K562 (cell line): ENCODE measurements at regions not wholly inside any gene's neighbourhood (a gene's known extent, or its start where the extent isn't known, plus 50 kb on each side); places are given as distances from the start of the nearest gene placed in this dataset.

Experiments used
- ATAC-seq: fragments of 200-7000 bp; cut with Tn5 transposase; 3 replicates; pipeline ENCODE4 v1.9.1; 2020; ENCODE audit warnings: moderate library complexity
- BruUV-seq: library from RNA; stranded (reverse); fragments of 400-500 nt; replicated peaks from 2 replicates; lab custom pipeline; 2021; lab: Mats Ljungman, UMichigan
- CTCF ChIA-PET: fragments of 300-600 bp; formaldehyde crosslinking; extraction: SDS; loops from one replicate; lab custom pipeline; 2021; ENCODE audit warnings: low intra/inter-chr PET ratio; lab: Yijun Ruan, JAX
- POLR2A ChIA-PET: fragments of 300-600, 350-650 bp; sonication (Branson Sonifier 250); formaldehyde crosslinking; extraction: SDS; loops from one replicate; lab custom pipeline; 2021; ENCODE audit warnings: antibody characterized with exemption, inconsistent platforms; lab: Yijun Ruan, JAX
- DNase-seq, 4 experiments: peaks; one replicate each; pipeline versions ENCODE4 v3.0.0 to v3.0.0-alpha.2; 2011 to 2018; ENCODE audit warnings: low spot score in 3 of 4, mixed read lengths in 3 of 4; ENCODE audit errors: extremely low read depth in 1 of 4
- FAIRE-seq: peaks from 2 replicates; lab custom pipeline; 2011; peaks lifted over from hg19 to GRCh38; lab: Jason Lieb, UNC
- H2AFZ ChIP-seq: 2 replicates; pipeline ENCODE4 v1.6.0; 2011; ENCODE audit warnings: low read depth, low read length, control low read depth, inconsistent platforms
- H3K27ac ChIP-seq: fragments of 200-600 bp; 3 replicates; pipeline ENCODE4 v1.8.0; 2011; ENCODE audit warnings: low read depth, mild to moderate bottlenecking, control low read depth, inconsistent platforms, low read length, moderate library complexity, mixed read lengths; ENCODE audit errors: extremely low read depth
- H3K27me3 ChIP-seq, 2 experiments: fragments of 300-600 bp in 1 of 2; 2 replicates in 1 of 2; 3 replicates in 1 of 2; pipeline versions ENCODE4 v1.6.0 to v1.8.0; 2011; ENCODE audit warnings: inconsistent platforms in 2 of 2, low read length in 2 of 2, mild to moderate bottlenecking in 1 of 2, mixed read lengths in 1 of 2, moderate library complexity in 1 of 2; ENCODE audit not compliant: control insufficient read depth in 2 of 2, insufficient read depth in 2 of 2
- H3K36me3 ChIP-seq: fragments of 300-600 bp; 3 replicates; pipeline ENCODE4 v1.8.0; 2011; ENCODE audit warnings: mild to moderate bottlenecking, low read length, inconsistent platforms; ENCODE audit not compliant: control insufficient read depth, insufficient read depth
- H3K4me1 ChIP-seq, 2 experiments: fragments of 200-600 bp in 1 of 2; replicated peaks in 1 of 2; 2 replicates in 1 of 2; 3 replicates in 1 of 2; pipeline versions ENCODE4 v1.5.1 to v1.8.0; 2011; ENCODE audit warnings: inconsistent platforms in 2 of 2, low read length in 2 of 2, mild to moderate bottlenecking in 1 of 2, mixed read lengths in 1 of 2, moderate library complexity in 1 of 2; ENCODE audit not compliant: control insufficient read depth in 2 of 2, insufficient read depth in 2 of 2
- H3K4me2 ChIP-seq: 2 replicates; pipeline ENCODE4 v1.6.1; 2011; ENCODE audit warnings: low read length, control low read depth, inconsistent platforms, mixed read lengths; ENCODE audit not compliant: insufficient read depth
- H3K4me3 ChIP-seq: fragments of 200-600 bp; sonication (generic), shearing (Covaris generic); 2 replicates; pipeline ENCODE4 v1.5.1; 2016; ENCODE audit warnings: control low read depth, inconsistent platforms
- H3K79me2 ChIP-seq: fragments of 200-600 bp; 3 replicates; pipeline ENCODE4 v1.8.0; 2011; ENCODE audit warnings: low read length, inconsistent platforms; ENCODE audit not compliant: control insufficient read depth, insufficient read depth
- H3K9ac ChIP-seq, 2 experiments: 2 replicates each; pipeline versions ENCODE4 v1.6.0 to v1.6.1; 2011; ENCODE audit warnings: low read depth in 2 of 2, low read length in 2 of 2, control low read depth in 1 of 2, inconsistent platforms in 1 of 2, mild to moderate bottlenecking in 1 of 2, mixed read lengths in 1 of 2; ENCODE audit not compliant: insufficient read depth in 1 of 2
- H3K9me1 ChIP-seq: one replicate; pipeline ENCODE4 v1.6.0; 2011; ENCODE audit warnings: inconsistent platforms, mild to moderate bottlenecking, low read length, moderate library complexity; ENCODE audit not compliant: control insufficient read depth, insufficient read depth
- H3K9me3 ChIP-seq: replicated peaks from 2 replicates; pipeline ENCODE4 v1.5.1; 2011; ENCODE audit warnings: low read depth, low read length, inconsistent platforms; ENCODE audit not compliant: control insufficient read depth, insufficient read depth
- H4K20me1 ChIP-seq: replicated peaks from 2 replicates; pipeline ENCODE4 v1.6.1; 2011; ENCODE audit warnings: low read length, inconsistent platforms, mixed read lengths; ENCODE audit not compliant: control insufficient read depth, insufficient read depth
- E4F1 ChIP-seq: fragments of 250-450 bp; sonication (Bioruptor Pico); IDR thresholded peaks from 2 replicates; pipeline ENCODE4 v1.5.0; 2021; ENCODE audit warnings: mild to moderate bottlenecking, borderline replicate concordance
- FIP1L1 ChIP-seq: fragments of 200-400 bp; formaldehyde crosslinking; IDR thresholded peaks from 2 replicates; pipeline ENCODE4 v1.6.1; 2018; ENCODE audit warnings: mild to moderate bottlenecking, low read depth, low read length; ENCODE audit not compliant: poor library complexity, severe bottlenecking
- HNRNPL ChIP-seq: fragments of 200-400 bp; formaldehyde crosslinking; IDR thresholded peaks from 2 replicates; pipeline ENCODE4 v1.6.1; 2017; ENCODE audit warnings: low read depth, mild to moderate bottlenecking, low read length
- HNRNPLL ChIP-seq: fragments of 200-400 bp; formaldehyde crosslinking; IDR thresholded peaks from 2 replicates; pipeline ENCODE4 v1.6.1; 2017; ENCODE audit warnings: low read length, low read depth, mild to moderate bottlenecking; ENCODE audit not compliant: poor library complexity, severe bottlenecking
- LCOR ChIP-seq: sonication (generic); formaldehyde crosslinking; IDR thresholded peaks from 2 replicates; pipeline ENCODE4 v1.8.0; 2022; ENCODE audit warnings: mild to moderate bottlenecking, missing genetic modification reagents
- NFATC3 ChIP-seq: fragments of 450-650 bp; IDR thresholded peaks from 2 replicates; pipeline ENCODE4 v1.6.1; 2017; ENCODE audit warnings: mild to moderate bottlenecking
- NFXL1 ChIP-seq: fragments of 450-650 bp; formaldehyde crosslinking; IDR thresholded peaks from 2 replicates; pipeline ENCODE4 v1.4.0; 2021; ENCODE audit warnings: mild to moderate bottlenecking
- WGBS: fragments of 100-300 bp; shearing (Covaris generic); methylation state at CpG from one replicate; pipeline ENCODE4 v1.1.6; 2016; ENCODE audit warnings: low coverage, mixed read lengths; ENCODE audit not compliant: insufficient coverage; ENCODE audit errors: missing lambda C conversion rate; 5-methylcytosine and 5-hydroxymethylcytosine counted together
- in situ Hi-C: fragments of 300-500 bp; cut with MboI; formaldehyde crosslinking; loops from 4 replicates; pipeline ENCODE4 v1.15.0; 2018; ENCODE audit warnings: inconsistent platforms, mixed read lengths
- intact Hi-C: fragments of 100-400 bp; cut with micrococcal nuclease; formaldehyde crosslinking; loops from 2 replicates; pipeline ENCODE4 v1.14.2; 2022
- TF ChIP-seq, protein P1 (sequence below): fragments of 250-450 bp; sonication (Bioruptor Pico); IDR thresholded peaks from 2 replicates; pipeline ENCODE4 v1.4.0; 2020; ENCODE audit warnings: borderline replicate concordance
- TF ChIP-seq, protein P2 (sequence below), 2 experiments: IDR thresholded peaks; 2 replicates each; pipeline ENCODE4 v1.6.1; 2011; ENCODE audit warnings: borderline replicate concordance in 1 of 2, control low read depth in 1 of 2, low read depth in 1 of 2, low read length in 1 of 2, mild to moderate bottlenecking in 1 of 2, mixed read lengths in 1 of 2, moderate library complexity in 1 of 2; ENCODE audit not compliant: insufficient read depth in 1 of 2, insufficient read length in 1 of 2, poor library complexity in 1 of 2, severe bottlenecking in 1 of 2; ENCODE audit errors: extremely low read depth in 1 of 2

GRCh38 chr4:153963216-153963615 lies 174.3 kb upstream of the SFRP2 start:
- in situ Hi-C loops: no loop called here
- Histone ChIP-seq H3K9ac (no peak overlapping the region), H3K27me3 (no peaks in the 10 kb centered on the region), H3K36me3 (no peaks in the 10 kb centered on the region), H3K9me3 (no peaks in the 10 kb centered on the region), H2AFZ (no peak overlapping the region), H3K27ac (no peak overlapping the region), H3K4me3 (no peak overlapping the region), H3K9me1 (no peaks in the 10 kb centered on the region), H3K4me2 (no peak overlapping the region), H4K20me1 (no peaks in the 10 kb centered on the region), H3K4me1 (no peaks in the 10 kb centered on the region), H3K79me2 (no peaks in the 10 kb centered on the region)
- 2% methylated on average over 3 of the region's 3 CpGs for WGBS
- TF ChIP-seq, protein P1, sequence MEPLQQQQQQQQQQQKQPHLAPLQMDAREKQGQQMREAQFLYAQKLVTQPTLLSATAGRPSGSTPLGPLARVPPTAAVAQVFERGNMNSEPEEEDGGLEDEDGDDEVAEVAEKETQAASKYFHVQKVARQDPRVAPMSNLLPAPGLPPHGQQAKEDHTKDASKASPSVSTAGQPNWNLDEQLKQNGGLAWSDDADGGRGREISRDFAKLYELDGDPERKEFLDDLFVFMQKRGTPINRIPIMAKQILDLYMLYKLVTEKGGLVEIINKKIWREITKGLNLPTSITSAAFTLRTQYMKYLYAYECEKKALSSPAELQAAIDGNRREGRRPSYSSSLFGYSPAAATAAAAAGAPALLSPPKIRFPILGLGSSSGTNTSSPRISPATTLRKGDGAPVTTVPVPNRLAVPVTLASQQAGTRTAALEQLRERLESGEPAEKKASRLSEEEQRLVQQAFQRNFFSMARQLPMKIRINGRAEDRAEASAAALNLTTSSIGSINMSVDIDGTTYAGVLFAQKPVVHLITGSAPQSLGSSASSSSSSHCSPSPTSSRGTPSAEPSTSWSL (CRISPR knock-in tag): no peak
- TF ChIP-seq FIP1L1: no peak
- ATAC-seq: no peak
- intact Hi-C loops: no loop called here
- FAIRE-seq: no peak
- ChIA-PET CTCF (no interaction called here), POLR2A (interaction anchor here (0.6 kb wide), 1 partner anchor 705 kb away, joined by 3 read pairs; no protein-coding TSS in a partner anchor)
- no TSS peak for BruUV-seq
- DNase-seq: no peak

DNA sequence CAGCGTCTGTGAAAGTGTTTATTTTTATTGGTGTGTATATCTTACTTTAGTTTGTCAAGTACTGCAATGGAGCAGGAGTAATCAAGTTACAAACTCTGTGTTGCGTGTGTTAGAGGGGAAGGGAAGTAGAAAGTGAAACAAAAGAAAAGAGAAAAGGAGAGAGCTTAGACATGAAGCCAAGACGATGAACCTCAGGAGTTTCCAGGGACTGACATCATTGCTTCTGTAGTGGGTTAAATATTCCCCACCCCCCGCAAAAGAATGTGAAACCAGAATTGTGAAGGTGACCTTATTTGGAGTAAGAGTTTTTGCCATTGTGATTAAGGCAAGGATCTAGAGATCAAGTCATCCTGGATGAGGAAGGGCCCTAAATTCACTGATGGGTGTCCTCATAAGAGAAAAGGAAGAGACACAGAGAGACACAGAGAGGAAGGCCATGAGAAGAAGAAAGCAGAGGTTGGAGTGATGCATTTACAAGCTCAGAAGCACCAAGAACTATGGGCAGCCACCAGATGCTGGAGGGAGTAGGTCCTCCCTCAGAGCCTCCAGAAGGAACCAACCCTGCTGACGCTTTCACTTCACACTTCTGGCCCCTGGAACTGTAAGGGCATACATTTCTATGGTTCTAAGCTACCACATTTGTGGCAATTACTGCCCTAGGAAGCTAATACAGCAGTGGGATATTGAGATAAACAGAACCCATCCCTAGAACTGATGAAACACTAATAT lies 173.6 kb upstream of the SFRP2 start:
- H3K4me1 ChIP-seq: no peaks in the 10 kb centered on the region
- H3K9ac ChIP-seq: no peak overlapping the region
- no peaks in the 10 kb centered on the region for H3K9me1 ChIP-seq
- FAIRE-seq (no peak), ATAC-seq (no peak), DNase-seq (no peak)
- no peaks in the 10 kb centered on the region for H3K9me3 ChIP-seq
- no TSS peak for BruUV-seq
- H2AFZ ChIP-seq: no peak overlapping the region
- no peaks in the 10 kb centered on the region for H3K27me3 ChIP-seq
- intact Hi-C loops (no loop called here), in situ Hi-C loops (no loop called here)
- H4K20me1 ChIP-seq: no peaks in the 10 kb centered on the region
- H3K27ac ChIP-seq: no peak overlapping the region
- no peak overlapping the region for H3K4me2 ChIP-seq
- H3K36me3 ChIP-seq: no peaks in the 10 kb centered on the region
- no peaks in the 10 kb centered on the region for H3K79me2 ChIP-seq
- POLR2A ChIA-PET: no interaction called here
- H3K4me3 ChIP-seq: no peak overlapping the region
- CTCF ChIA-PET: no interaction called here
- WGBS: 0% methylated on average over 4 of the region's 5 CpGs
- no peak for TF ChIP-seq E4F1 (CRISPR knock-in tag)
- TF ChIP-seq NFXL1 (CRISPR knock-in tag): no peak
- TF ChIP-seq NFATC3: no peak
- no peak for TF ChIP-seq LCOR (CRISPR knock-in tag)
- TF ChIP-seq, protein P2, sequence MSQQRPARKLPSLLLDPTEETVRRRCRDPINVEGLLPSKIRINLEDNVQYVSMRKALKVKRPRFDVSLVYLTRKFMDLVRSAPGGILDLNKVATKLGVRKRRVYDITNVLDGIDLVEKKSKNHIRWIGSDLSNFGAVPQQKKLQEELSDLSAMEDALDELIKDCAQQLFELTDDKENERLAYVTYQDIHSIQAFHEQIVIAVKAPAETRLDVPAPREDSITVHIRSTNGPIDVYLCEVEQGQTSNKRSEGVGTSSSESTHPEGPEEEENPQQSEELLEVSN (IDR thresholded peaks at IDR 0.05; ENCODE audit: borderline replicate concordance in 1 of 2, extremely low read depth in 1 of 2, insufficient read depth in 1 of 2, insufficient read length in 1 of 2, low read depth in 1 of 2, low read length in 1 of 2, poor library complexity in 1 of 2, severe bottlenecking in 1 of 2): no peak
- no peak for TF ChIP-seq HNRNPLL
- TF ChIP-seq HNRNPL: no peak
